ENCODE measurements at regions not wholly inside any gene's neighbourhood (a gene's known extent, or its start where the extent isn't known, plus 50 kb on each side); places are given as distances from the start of the nearest gene placed in this dataset.

DNA sequence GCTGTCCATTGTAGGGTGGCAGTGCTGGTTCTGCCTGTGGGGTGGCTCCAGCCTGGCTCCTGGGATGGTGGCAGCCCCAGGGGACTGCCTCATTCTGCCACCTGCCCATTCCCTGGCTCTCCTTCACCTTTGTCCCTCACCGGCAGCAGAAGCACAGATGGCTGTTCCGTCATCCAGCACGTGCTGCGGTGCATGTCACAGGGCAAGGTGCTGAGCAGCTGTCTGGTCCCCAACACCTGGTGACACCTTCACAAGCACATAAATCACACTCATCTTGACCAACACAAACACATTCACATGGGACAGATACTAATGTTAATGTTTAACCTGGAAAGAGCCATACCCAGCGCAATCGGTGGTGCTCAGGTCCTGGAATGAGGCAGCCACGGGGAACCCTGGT, 126.8 kb downstream of the UQCRFS1 start:
- TF ChIP-seq CTCF (conservative IDR thresholded peaks at IDR 0.05; ENCODE audit: low read length) (no peak), EZH2phosphoT487 (IDR thresholded peaks at IDR 0.05; ENCODE audit: borderline replicate concordance) (no peak)

Measured in Loucy (cell line).